ENCODE measurements at regions not wholly inside any gene's neighbourhood (a gene's known extent, or its start where the extent isn't known, plus 50 kb on each side); places are given as distances from the start of the nearest gene placed in this dataset.

DNA sequence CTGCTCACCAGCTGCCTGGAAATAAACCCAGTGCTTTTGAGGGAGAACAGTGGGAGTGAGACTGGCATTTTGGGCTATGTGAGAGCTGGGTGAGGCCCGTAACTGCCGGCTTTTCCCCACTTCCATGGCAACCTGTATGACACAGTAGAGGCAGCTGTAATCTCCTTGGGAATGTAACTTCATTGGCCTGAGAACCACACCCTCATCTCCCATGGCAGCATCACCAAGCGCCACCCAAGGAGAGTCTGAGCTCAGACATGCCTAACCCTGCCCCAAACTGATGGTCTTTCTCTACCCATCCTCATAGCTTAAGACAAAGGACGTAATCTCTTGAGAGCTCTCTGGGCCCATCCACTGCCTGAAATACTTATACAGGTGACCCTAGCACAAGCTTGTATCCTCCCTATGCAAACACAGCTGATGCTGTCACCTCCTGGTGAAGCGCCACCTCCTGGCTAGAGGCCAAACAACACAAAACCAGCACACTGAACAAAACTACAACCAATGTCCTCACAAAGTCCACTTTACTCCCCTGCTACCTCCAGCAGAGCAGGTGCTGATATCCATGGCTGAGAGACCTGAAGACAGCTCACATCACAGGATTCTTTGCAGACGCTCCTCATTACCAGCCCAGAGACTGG lies 763.4 kb upstream of the NRXN1 start:
- Mint-ChIP-seq H3K27ac (no peak overlapping the region), H3K9me3 (peaks cover 20% of the 10 kb centered on the region), H3K4me1 (no peaks in the 10 kb centered on the region), H3K27me3 (ENCODE audit: low read depth, poor library complexity) (peaks cover 8% of the 10 kb centered on the region), H3K36me3 (ENCODE audit: low read depth) (no peaks in the 10 kb centered on the region), H3K4me3 (no peak overlapping the region)
- peak; percentile 35 for DNase-seq
- TF ChIP-seq, protein P1, sequence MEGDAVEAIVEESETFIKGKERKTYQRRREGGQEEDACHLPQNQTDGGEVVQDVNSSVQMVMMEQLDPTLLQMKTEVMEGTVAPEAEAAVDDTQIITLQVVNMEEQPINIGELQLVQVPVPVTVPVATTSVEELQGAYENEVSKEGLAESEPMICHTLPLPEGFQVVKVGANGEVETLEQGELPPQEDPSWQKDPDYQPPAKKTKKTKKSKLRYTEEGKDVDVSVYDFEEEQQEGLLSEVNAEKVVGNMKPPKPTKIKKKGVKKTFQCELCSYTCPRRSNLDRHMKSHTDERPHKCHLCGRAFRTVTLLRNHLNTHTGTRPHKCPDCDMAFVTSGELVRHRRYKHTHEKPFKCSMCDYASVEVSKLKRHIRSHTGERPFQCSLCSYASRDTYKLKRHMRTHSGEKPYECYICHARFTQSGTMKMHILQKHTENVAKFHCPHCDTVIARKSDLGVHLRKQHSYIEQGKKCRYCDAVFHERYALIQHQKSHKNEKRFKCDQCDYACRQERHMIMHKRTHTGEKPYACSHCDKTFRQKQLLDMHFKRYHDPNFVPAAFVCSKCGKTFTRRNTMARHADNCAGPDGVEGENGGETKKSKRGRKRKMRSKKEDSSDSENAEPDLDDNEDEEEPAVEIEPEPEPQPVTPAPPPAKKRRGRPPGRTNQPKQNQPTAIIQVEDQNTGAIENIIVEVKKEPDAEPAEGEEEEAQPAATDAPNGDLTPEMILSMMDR (IDR thresholded peaks at IDR 0.05): peak; percentile 35

DNA sequence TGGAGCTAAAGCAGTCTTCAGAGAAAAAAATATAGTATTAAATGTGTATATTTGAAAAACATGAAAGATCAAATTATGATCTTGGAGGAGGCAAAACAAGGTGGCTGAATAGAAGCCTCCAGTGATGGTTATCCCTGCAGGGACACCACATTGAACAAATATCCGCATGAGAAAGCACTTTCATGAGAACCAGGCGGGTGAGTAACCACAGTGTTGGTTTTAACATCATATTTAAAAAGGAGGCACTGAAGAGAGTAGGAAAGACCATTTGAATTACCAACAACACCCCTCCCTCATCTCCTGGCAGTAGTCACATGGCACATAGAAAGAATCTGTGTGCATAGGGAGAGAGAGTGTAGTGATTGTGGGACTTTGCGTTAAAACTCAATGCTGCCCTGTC lies 759.6 kb upstream of the NRXN1 start:
- Mint-ChIP-seq H3K9me3 (peaks cover 11% of the 10 kb centered on the region), H3K4me1 (no peaks in the 10 kb centered on the region), H3K4me3 (no peak overlapping the region), H3K27ac (no peak overlapping the region), H3K36me3 (ENCODE audit: low read depth) (no peaks in the 10 kb centered on the region), H3K27me3 (ENCODE audit: low read depth, poor library complexity) (peaks cover 8% of the 10 kb centered on the region)
- TF ChIP-seq, protein P1 (IDR thresholded peaks at IDR 0.05): no peak
- DNase-seq: no peak

DNA sequence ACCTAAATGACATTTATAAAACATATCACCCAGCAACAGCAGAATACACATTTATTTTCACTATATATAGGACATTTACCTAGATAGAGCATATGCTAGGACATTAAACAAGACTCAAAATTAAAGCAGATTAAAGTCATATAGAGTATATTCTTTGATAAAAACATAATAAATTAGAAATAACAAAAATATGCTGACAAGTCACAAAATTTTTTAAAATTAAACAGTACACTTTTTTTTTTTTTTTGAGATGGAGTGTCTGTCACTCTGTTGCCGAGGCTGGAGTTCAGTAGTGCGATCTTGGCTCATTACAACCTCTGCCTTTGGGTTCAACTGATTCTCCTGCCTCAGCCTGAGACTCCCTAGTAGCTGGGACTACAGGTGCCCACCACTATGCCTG lies 758.9 kb upstream of the NRXN1 start:
- DNase-seq: no peak
- TF ChIP-seq, protein P1 (IDR thresholded peaks at IDR 0.05): no peak
- no peaks in the 10 kb centered on the region for H3K4me1 Mint-ChIP-seq
- peaks cover 8% of the 10 kb centered on the region for H3K27me3 Mint-ChIP-seq (ENCODE audit: low read depth, poor library complexity)
- peaks cover 11% of the 10 kb centered on the region for H3K9me3 Mint-ChIP-seq
- H3K27ac Mint-ChIP-seq: no peak overlapping the region
- H3K36me3 Mint-ChIP-seq (ENCODE audit: low read depth): no peaks in the 10 kb centered on the region
- H3K4me3 Mint-ChIP-seq: no peak overlapping the region

GRCh38 chr2:51789918-51790317 lies 758.0 kb upstream of the NRXN1 start:
- Mint-ChIP-seq H3K4me1 (no peaks in the 10 kb centered on the region), H3K27ac (no peak overlapping the region), H3K4me3 (no peak overlapping the region), H3K27me3 (ENCODE audit: low read depth, poor library complexity) (peaks cover 6% of the 10 kb centered on the region), H3K36me3 (ENCODE audit: low read depth) (no peaks in the 10 kb centered on the region), H3K9me3 (peaks cover 11% of the 10 kb centered on the region)
- DNase-seq: no peak
- TF ChIP-seq, protein P1 (IDR thresholded peaks at IDR 0.05): no peak

DNA sequence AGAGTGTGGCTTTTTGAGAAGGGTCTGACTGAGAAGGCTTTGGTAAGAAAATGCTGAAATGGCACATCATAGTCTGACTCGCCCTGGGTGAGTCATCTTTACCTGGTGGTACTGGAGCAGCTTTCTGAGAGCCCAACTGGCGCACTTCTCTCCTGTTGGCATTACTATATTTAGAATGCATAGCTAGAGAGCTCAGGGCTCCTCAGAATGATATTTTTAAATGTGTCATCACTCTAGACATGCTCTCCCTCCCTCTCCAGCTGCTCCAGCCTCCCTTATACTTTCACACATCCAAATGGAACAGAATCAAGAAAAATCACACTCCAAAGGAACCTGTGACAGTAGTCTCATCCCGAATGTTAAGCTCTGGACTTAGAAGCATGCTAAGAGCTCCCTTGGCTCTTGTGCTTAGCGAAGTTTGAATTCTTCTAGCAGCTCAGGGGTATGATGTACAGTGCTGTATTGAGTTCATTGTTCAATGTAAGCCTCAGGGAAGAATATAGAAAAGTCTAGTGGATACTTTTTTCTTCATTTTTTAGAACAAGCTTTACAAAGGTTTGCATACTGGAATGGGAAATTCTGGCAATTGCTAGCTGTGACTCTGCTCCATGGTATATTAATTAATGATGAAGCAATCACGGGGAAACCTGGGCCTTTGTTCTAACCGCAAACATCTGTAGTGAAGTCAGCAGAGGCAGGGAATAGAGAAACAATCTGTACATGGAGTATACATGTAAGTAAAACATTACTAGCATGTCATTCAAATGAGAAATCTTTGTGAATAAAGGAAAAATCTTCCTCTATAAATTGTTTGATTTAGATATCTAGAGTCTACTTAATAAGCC lies 751.2 kb upstream of the NRXN1 start:
- peaks cover 9% of the 10 kb centered on the region for H3K9me3 Mint-ChIP-seq
- H3K27me3 Mint-ChIP-seq (ENCODE audit: low read depth, poor library complexity): no peaks in the 10 kb centered on the region
- H3K27ac Mint-ChIP-seq: no peak overlapping the region
- H3K4me3 Mint-ChIP-seq: no peak overlapping the region
- peaks cover 6% of the 10 kb centered on the region for H3K36me3 Mint-ChIP-seq (ENCODE audit: low read depth)
- peaks cover 4% of the 10 kb centered on the region for H3K4me1 Mint-ChIP-seq
- DNase-seq: no peak
- TF ChIP-seq, protein P1 (IDR thresholded peaks at IDR 0.05): no peak
